RPMI7951 (cell line): ENCODE measurements at regions not wholly inside any gene's neighbourhood (a gene's known extent, or its start where the extent isn't known, plus 50 kb on each side); places are given as distances from the start of the nearest gene placed in this dataset.

Experiments
- DNase-seq: peaks from one replicate; pipeline ENCODE4 v3.0.0-alpha.2; 2012; ENCODE audit warnings: low read depth

DNA sequence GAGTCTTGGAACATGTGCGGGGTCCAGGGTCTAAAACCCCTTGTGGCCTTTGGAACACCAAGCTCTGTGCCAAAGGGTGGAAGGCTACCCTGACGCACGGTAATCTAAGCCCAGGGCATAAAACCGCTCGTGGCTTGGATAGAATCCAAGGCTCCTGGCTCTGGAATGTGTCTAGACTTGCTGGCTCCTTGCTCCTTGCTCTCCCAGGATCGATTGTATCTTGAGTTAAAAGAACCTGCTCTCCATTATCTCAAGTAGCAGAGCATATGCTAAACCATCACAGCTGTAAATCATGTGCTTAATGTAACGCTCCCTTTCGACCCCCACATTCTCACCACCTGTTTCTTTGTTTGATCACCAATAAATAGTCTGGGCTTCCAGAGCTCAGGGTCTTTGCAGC lies 50.3 kb downstream of the TLCD4 start:
- DNase-seq, result peak; percentile 81

GRCh38 chr1:95168028-95168427 lies 50.9 kb downstream of the TLCD4 start:
- no peak for DNase-seq

GRCh38 chr1:95168761-95169351 lies 51.7 kb downstream of the TLCD4 start:
- DNase-seq, result no peak

GRCh38 chr1:95169548-95169947 lies 52.4 kb downstream of the TLCD4 start:
- peak; percentile 3 for DNase-seq

GRCh38 chr1:95171270-95172245 lies 54.4 kb downstream of the TLCD4 start:
- DNase-seq, result no peak

GRCh38 chr1:95176861-95177260 lies 57.1 kb upstream of the RWDD3 start:
- no peak for DNase-seq

GRCh38 chr1:95179205-95179986 lies 54.6 kb upstream of the RWDD3 start:
- no peak for DNase-seq

- no peak for DNase-seq
These were observed 53.6 kb upstream of the RWDD3 start for GRCh38 chr1:95180371-95180770.

- no peak for DNase-seq
These were observed 52.9 kb upstream of the RWDD3 start for GRCh38 chr1:95181096-95181495.

DNA sequence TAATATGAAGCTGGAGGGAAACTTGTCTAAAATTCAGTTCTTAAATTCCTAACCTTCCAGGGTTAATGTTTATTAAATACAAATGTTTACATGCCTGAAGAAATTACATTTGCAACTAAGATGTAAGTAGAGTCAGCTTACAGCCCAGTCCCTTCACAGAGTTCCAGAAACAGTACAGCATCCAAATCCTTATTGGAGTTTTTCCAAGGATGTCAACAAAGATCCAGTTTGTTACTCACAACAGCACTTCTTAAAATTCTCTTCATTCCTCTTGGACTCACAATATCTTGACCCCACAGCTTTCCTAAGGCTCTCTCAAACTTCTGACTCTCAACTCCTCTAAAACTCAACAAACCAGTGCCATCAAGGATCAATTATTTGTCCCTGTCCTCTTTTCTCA lies 50.1 kb upstream of the RWDD3 start:
- DNase-seq, result no peak
